ENCODE measurements at regions not wholly inside any gene's neighbourhood (a gene's known extent, or its start where the extent isn't known, plus 50 kb on each side); places are given as distances from the start of the nearest gene placed in this dataset.

- ChIA-PET POLR2A (no interaction called here), SMC1A (ENCODE audit: uncharacterized antibody, unreplicated experiment) (interaction anchor here (1.1 to 1.5 kb wide), 2 partner anchors 10 to 18 kb away, joined by 3 to 4 read pairs; no protein-coding TSS in a partner anchor), RAD21 (ENCODE audit: unreplicated experiment) (interaction anchor here (2.1 kb wide), 1 partner anchor 132 kb away, joined by 5 read pairs; no protein-coding TSS in a partner anchor), CTCF (no interaction called here)
- Histone ChIP-seq H2AFZ (ENCODE audit: control insufficient read depth, low read depth, low read length) (no peak overlapping the region), H3K4me1 (ENCODE audit: control insufficient read depth, insufficient read depth, low read length) (no peaks in the 10 kb centered on the region), H3K4me2 (ENCODE audit: control insufficient read depth, insufficient read depth) (no peak overlapping the region), H4K20me1 (ENCODE audit: control insufficient read depth, insufficient read depth) (no peaks in the 10 kb centered on the region), H3K9ac (ENCODE audit: control insufficient read depth, insufficient read depth, low read length) (no peak overlapping the region), H3K27ac (ENCODE audit: control insufficient read depth, insufficient read depth) (no peak overlapping the region), H3K36me3 (ENCODE audit: control insufficient read depth in 2 of 2, insufficient read depth in 2 of 2, low read length in 1 of 2) (no peaks in the 10 kb centered on the region), H3K4me3 (no peak overlapping the region), H3K9me3 (replicated peaks; ENCODE audit: control insufficient read depth, insufficient read depth, low read length) (no peaks in the 10 kb centered on the region), H3K79me2 (ENCODE audit: control insufficient read depth, insufficient read depth, low read length) (no peaks in the 10 kb centered on the region), H3K27me3 (replicated peaks in 1 of 2; ENCODE audit: control insufficient read depth in 2 of 2, insufficient read depth in 2 of 2, low read length in 1 of 2) (0 out of 4 replicates have a peak, but pooled peaks cover 0 to 2% of the 10 kb centered on the region in 2 experiments)
- WGBS (ENCODE audit: insufficient coverage, insufficient replicate concordance, low lambda C conversion rate, missing lambda C conversion rate) = 25% methylated on average over 5 of the region's 5 CpGs
- no peak for ATAC-seq
- in situ Hi-C loops (cut with MboI) = no loop called here
- DNase-seq (ENCODE audit: low read depth, low spot score) = no peak
- no TSS peak for BruUV-seq (replicated peaks)
- TF ChIP-seq STAT3 (IDR thresholded peaks at IDR 0.05; ENCODE audit: low read depth, low read length) = no peak
- no peak for TF ChIP-seq SUPT20H (IDR thresholded peaks at IDR 0.05; ENCODE audit: borderline replicate concordance, control insufficient read depth, low read depth, low read length)
- FAIRE-seq = no peak
- intact Hi-C loops (cut with micrococcal nuclease; ENCODE audit: unreplicated experiment) = no loop called here
Measured at GRCh38 chr7:38034062-38034908, 113.8 kb downstream of the EPDR1 start.

- in situ Hi-C loops (cut with MboI) (no loop called here), intact Hi-C loops (cut with micrococcal nuclease; ENCODE audit: unreplicated experiment) (no loop called here)
- ATAC-seq = peak; percentile 63
- SMC1A ChIA-PET (ENCODE audit: uncharacterized antibody, unreplicated experiment) = interaction anchor here (0.7 to 1.6 kb wide), 5 partner anchors 8 to 149 kb away, joined by 3 to 8 read pairs (median 3); no protein-coding TSS in a partner anchor
- no peak overlapping the region for H2AFZ ChIP-seq (ENCODE audit: control insufficient read depth, low read depth, low read length)
- H3K9ac ChIP-seq (ENCODE audit: control insufficient read depth, insufficient read depth, low read length) = no peak overlapping the region
- TF ChIP-seq CTCF (IDR thresholded peaks at IDR 0.05 in 2 of 3, conservative IDR thresholded peaks at IDR 0.05 in 1 of 3; ENCODE audit: control insufficient read depth in 2 of 3, extremely low read depth in 1 of 3, insufficient read depth in 1 of 3, low read depth in 3 of 3, low read length in 3 of 3) (no peak), E2F4 (IDR thresholded peaks at IDR 0.05; ENCODE audit: low read depth, low read length) (no peak), NR2F1 (conservative IDR thresholded peaks at IDR 0.05) (0 out of 2 replicates have a peak, but pooled peaks have one; percentile 21), RUNX3 (IDR thresholded peaks at IDR 0.05; ENCODE audit: low read length) (peak; percentile 32; the same call in 1 of the 2 replicates), FOXM1 (IDR thresholded peaks at IDR 0.05; ENCODE audit: low read depth, low read length) (no peak)
- no TSS peak for BruUV-seq (replicated peaks)
- no peaks in the 10 kb centered on the region for H4K20me1 ChIP-seq (ENCODE audit: control insufficient read depth, insufficient read depth)
- no peaks in the 10 kb centered on the region for H3K79me2 ChIP-seq (ENCODE audit: control insufficient read depth, insufficient read depth, low read length)
- H3K4me1 ChIP-seq (ENCODE audit: control insufficient read depth, insufficient read depth, low read length) = no peaks in the 10 kb centered on the region
- H3K27me3 ChIP-seq (replicated peaks in 1 of 2; ENCODE audit: control insufficient read depth in 2 of 2, insufficient read depth in 2 of 2, low read length in 1 of 2) = 0 out of 4 replicates have a peak, but pooled peaks cover 0 to 2% of the 10 kb centered on the region in 2 experiments
- no peak overlapping the region for H3K4me2 ChIP-seq (ENCODE audit: control insufficient read depth, insufficient read depth)
- no peak for DNase-seq (ENCODE audit: low read depth, low spot score)
- FAIRE-seq = no peak
- RAD21 ChIA-PET (ENCODE audit: unreplicated experiment) = interaction anchor here (3.1 to 4.0 kb wide), 2 partner anchors 123 to 139 kb away, joined by 14 to 17 read pairs; partner anchors contain the start of gene SFRP4
- POLR2A ChIA-PET = no interaction called here
- no peaks in the 10 kb centered on the region for H3K36me3 ChIP-seq (ENCODE audit: control insufficient read depth in 2 of 2, insufficient read depth in 2 of 2, low read length in 1 of 2)
- WGBS (ENCODE audit: insufficient coverage, insufficient replicate concordance, low lambda C conversion rate, missing lambda C conversion rate) = 57% methylated on average over 4 of the region's 4 CpGs
- no peak overlapping the region for H3K4me3 ChIP-seq
- H3K27ac ChIP-seq (ENCODE audit: control insufficient read depth, insufficient read depth) = no peak overlapping the region
- no peaks in the 10 kb centered on the region for H3K9me3 ChIP-seq (replicated peaks; ENCODE audit: control insufficient read depth, insufficient read depth, low read length)
- CTCF ChIA-PET = interaction anchor here (1.1 to 3.1 kb wide), 6 partner anchors 67 to 546 kb away, joined by 3 to 34 read pairs (median 6); partner anchors contain the start of gene SFRP4
Measured at GRCh38 chr7:38040831-38041230, 120.4 kb downstream of the EPDR1 start.

Measured in GM12878 (cell line).